MCF 10A (cell line): ENCODE measurements at regions not wholly inside any gene's neighbourhood (a gene's known extent, or its start where the extent isn't known, plus 50 kb on each side); places are given as distances from the start of the nearest gene placed in this dataset.

Experiments
- BruUV-seq: library from RNA; stranded (reverse); fragments of 400-500 nt; replicated peaks from 2 replicates; lab custom pipeline; 2021; lab: Mats Ljungman, UMichigan
- CTCF ChIA-PET: fragments of 300-600 bp; sonication (Branson Sonifier 250); formaldehyde crosslinking; extraction: SDS; loops from one replicate; lab custom pipeline; 2021; ENCODE audit warnings: antibody characterized with exemption, inconsistent platforms; lab: Yijun Ruan, JAX
- POLR2A ChIA-PET: fragments of 300-600, 350-650 bp; sonication (Branson Sonifier 250); formaldehyde crosslinking; extraction: SDS; loops from one replicate; lab custom pipeline; 2020; ENCODE audit warnings: antibody characterized with exemption, inconsistent platforms; lab: Yijun Ruan, JAX
- DNase-seq: peaks from one replicate; pipeline ENCODE4 v3.0.0-alpha.2; 2018; ENCODE audit not compliant: unreplicated experiment
- H3K27ac Mint-ChIP-seq: one replicate; pipeline ENCODE4 v1.8.0; 2022; ENCODE audit warnings: mild to moderate bottlenecking, low read depth, mixed read lengths; ENCODE audit not compliant: unreplicated experiment
- H3K27me3 Mint-ChIP-seq: one replicate; pipeline ENCODE4 v1.8.0; 2022; ENCODE audit warnings: mixed read lengths; ENCODE audit not compliant: insufficient read depth, unreplicated experiment
- H3K36me3 Mint-ChIP-seq: one replicate; pipeline ENCODE4 v1.8.0; 2022; ENCODE audit warnings: mild to moderate bottlenecking, moderate library complexity, mixed read lengths; ENCODE audit not compliant: insufficient read depth, unreplicated experiment
- H3K4me1 Mint-ChIP-seq: one replicate; pipeline ENCODE4 v1.8.0; 2022; ENCODE audit warnings: mixed read lengths; ENCODE audit not compliant: insufficient read depth, unreplicated experiment
- H3K4me3 Mint-ChIP-seq: one replicate; pipeline ENCODE4 v1.8.0; 2022; ENCODE audit warnings: mild to moderate bottlenecking, moderate library complexity, mixed read lengths; ENCODE audit not compliant: unreplicated experiment
- H3K9me3 Mint-ChIP-seq: one replicate; pipeline ENCODE4 v1.8.0; 2022; ENCODE audit warnings: mixed read lengths; ENCODE audit not compliant: unreplicated experiment
- intact Hi-C: fragments of 100-400 bp; cut with micrococcal nuclease; formaldehyde crosslinking; loops from 2 replicates; pipeline ENCODE4 v1.14.1; 2022
- TF ChIP-seq, protein P1 (sequence below): fragments of 200-600 bp; IDR thresholded peaks from one replicate; pipeline ENCODE4 v1.8.0; 2022; ENCODE audit warnings: antibody characterized with exemption, mild to moderate bottlenecking; ENCODE audit not compliant: unreplicated experiment

DNA sequence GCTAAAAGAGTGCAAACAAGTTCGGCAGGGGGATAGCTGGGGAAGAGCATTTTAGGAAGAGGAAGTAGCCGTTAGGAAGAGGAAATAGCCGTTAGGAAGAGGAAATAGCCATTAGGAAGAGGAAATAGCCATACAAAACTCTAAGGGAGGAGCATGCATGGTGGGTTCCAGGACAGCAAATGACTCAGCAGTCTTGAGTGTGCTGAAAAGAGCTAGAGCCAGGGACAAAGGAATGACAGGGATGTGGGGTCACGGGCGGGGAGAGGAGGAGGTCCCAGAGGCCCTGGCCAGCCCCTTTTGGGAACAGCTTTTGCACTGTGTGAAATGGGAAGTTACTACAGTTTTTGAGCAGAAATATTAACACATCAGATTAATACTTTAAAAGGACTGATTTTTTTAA, 882.6 kb downstream of the TRIML1 start:
- ChIA-PET CTCF (interaction anchor here (1.1 to 1.8 kb wide), 2 partner anchors 9 to 1414 kb away, joined by 3 to 4 read pairs; no protein-coding TSS in a partner anchor), POLR2A (interaction anchor here (0.5 kb wide), 1 partner anchor 33 kb away, joined by 3 read pairs; no protein-coding TSS in a partner anchor)
- TF ChIP-seq, protein P1, sequence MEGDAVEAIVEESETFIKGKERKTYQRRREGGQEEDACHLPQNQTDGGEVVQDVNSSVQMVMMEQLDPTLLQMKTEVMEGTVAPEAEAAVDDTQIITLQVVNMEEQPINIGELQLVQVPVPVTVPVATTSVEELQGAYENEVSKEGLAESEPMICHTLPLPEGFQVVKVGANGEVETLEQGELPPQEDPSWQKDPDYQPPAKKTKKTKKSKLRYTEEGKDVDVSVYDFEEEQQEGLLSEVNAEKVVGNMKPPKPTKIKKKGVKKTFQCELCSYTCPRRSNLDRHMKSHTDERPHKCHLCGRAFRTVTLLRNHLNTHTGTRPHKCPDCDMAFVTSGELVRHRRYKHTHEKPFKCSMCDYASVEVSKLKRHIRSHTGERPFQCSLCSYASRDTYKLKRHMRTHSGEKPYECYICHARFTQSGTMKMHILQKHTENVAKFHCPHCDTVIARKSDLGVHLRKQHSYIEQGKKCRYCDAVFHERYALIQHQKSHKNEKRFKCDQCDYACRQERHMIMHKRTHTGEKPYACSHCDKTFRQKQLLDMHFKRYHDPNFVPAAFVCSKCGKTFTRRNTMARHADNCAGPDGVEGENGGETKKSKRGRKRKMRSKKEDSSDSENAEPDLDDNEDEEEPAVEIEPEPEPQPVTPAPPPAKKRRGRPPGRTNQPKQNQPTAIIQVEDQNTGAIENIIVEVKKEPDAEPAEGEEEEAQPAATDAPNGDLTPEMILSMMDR, result no peak
- BruUV-seq, result no TSS peak
- H3K4me3 Mint-ChIP-seq, result no peak overlapping the region
- H3K4me1 Mint-ChIP-seq, result peaks cover 15% of the 10 kb centered on the region
- H3K27me3 Mint-ChIP-seq, result no peaks in the 10 kb centered on the region
- no peaks in the 10 kb centered on the region for H3K36me3 Mint-ChIP-seq
- H3K9me3 Mint-ChIP-seq, result no peaks in the 10 kb centered on the region
- peak; percentile 16 for DNase-seq
- intact Hi-C loops, result no loop called here
- H3K27ac Mint-ChIP-seq, result no peak overlapping the region

DNA sequence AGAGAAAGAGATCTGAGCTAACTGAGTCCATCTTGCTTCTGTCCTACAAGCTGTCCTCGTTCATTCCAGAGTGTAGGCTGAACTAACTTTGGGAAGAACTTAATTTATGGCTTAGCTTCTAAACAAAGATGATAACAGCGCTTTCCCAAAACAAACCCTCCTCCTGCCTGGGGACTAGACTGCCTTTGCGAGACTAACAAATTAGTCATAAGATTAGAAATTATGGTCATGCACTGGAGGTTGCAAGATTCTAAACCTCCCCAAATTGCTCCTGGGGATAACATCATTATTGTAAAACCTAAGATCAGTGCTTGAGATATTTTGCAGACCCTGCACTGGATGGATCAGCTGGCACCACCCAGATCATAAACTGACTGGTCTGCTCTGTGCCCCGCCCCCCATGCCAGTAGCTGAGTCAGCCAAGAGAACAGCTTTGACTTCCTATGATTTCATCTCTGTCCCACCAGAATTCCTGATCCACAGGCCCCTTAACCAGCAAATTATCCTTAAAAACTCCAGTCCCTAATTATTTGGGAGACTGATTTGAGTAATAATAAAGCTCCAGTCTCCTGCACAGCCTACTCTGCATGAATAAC, 883.3 kb downstream of the TRIML1 start:
- intact Hi-C loops, result no loop called here
- H3K27me3 Mint-ChIP-seq, result no peaks in the 10 kb centered on the region
- POLR2A ChIA-PET, result no interaction called here
- DNase-seq, result peak; percentile 38
- no peak overlapping the region for H3K27ac Mint-ChIP-seq
- BruUV-seq, result no TSS peak
- no peaks in the 10 kb centered on the region for H3K9me3 Mint-ChIP-seq
- TF ChIP-seq, protein P1, result no peak
- no peak overlapping the region for H3K4me3 Mint-ChIP-seq
- peaks cover 15% of the 10 kb centered on the region for H3K4me1 Mint-ChIP-seq
- CTCF ChIA-PET, result interaction anchor here (0.9 to 1.8 kb wide), 3 partner anchors 9 to 1415 kb away, joined by 3 to 4 read pairs (median 3); no protein-coding TSS in a partner anchor
- H3K36me3 Mint-ChIP-seq, result no peaks in the 10 kb centered on the region

DNA sequence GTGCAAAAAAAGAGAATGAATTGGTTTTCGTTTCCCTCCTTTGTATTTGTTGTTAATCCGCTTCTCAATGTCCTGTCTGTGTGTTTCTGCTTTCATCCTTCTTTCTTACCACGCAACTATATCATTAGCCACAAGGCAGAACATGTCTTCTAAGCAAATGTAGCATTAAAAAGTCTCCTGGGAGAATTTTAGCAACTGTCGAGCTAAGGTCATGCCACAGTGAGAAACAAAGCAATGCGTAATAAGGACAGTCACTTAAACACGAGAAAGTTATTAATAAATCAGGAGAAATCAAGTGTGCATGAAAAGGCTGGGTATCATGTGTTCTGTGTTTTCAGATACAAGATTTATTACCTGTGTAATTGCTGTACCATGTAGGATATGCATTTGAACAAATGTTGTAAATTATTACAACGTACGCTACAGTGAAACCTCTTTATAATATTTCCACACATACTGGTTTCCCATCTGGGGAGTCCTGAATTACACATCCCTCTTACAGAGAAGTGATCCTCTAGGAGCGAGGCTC, 890.8 kb downstream of the TRIML1 start:
- Mint-ChIP-seq H3K9me3 (no peaks in the 10 kb centered on the region), H3K4me3 (no peak overlapping the region), H3K36me3 (no peaks in the 10 kb centered on the region), H3K27me3 (no peaks in the 10 kb centered on the region), H3K27ac (no peak overlapping the region), H3K4me1 (no peaks in the 10 kb centered on the region)
- intact Hi-C loops, result no loop called here
- DNase-seq, result no peak
- TF ChIP-seq, protein P1, result no peak
- CTCF ChIA-PET, result interaction anchor here (0.6 kb wide), 1 partner anchor 14 kb away, joined by 4 read pairs; no protein-coding TSS in a partner anchor
- no TSS peak for BruUV-seq
- POLR2A ChIA-PET, result no interaction called here

DNA sequence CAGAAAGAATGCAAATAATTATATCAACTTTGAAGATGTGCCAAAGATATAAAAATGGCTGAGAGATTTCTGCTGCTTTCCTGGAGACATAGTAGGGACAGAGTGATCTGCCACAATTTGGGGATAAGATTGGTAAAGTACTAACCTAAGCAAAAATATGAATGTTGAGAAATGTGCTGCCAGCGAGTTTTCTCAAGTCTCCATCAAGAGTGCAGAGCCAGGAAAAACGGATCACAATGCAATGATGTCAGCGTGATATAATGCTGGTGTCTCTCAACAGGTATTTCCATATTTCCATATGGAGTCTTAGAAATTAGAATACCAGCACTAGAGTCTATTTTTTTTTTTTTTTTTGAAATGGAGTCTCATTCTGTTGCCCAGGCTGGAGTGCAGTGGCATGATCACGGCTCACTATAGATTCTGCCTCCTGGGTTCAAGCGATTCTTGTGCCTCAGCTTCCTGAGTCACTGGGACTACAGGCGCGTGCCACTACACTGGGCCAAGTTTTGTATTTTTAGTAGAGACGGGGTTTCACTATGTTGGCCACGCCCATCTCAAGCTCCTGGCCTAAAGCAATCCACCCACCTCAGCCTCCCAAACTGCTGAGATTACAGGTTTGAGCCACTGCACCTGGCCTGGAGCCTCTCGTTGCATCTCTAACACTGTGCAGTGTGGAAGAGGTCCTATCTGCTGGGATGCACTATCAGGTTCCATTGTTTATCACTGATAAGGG, 893.5 kb downstream of the TRIML1 start:
- ChIA-PET POLR2A (interaction anchor here (0.6 kb wide), 1 partner anchor 103 kb away, joined by 3 read pairs; no protein-coding TSS in a partner anchor), CTCF (interaction anchor here (0.6 to 0.8 kb wide), 2 partner anchors 19 to 31 kb away, joined by 3 to 4 read pairs; no protein-coding TSS in a partner anchor)
- Mint-ChIP-seq H3K4me3 (no peak overlapping the region), H3K9me3 (no peaks in the 10 kb centered on the region), H3K27me3 (no peaks in the 10 kb centered on the region), H3K4me1 (no peaks in the 10 kb centered on the region), H3K36me3 (no peaks in the 10 kb centered on the region), H3K27ac (no peak overlapping the region)
- intact Hi-C loops, result no loop called here
- BruUV-seq, result no TSS peak
- DNase-seq, result no peak
- TF ChIP-seq, protein P1, result no peak
